HG02938 (cell line): ENCODE measurements at regions not wholly inside any gene's neighbourhood (a gene's known extent, or its start where the extent isn't known, plus 50 kb on each side); places are given as distances from the start of the nearest gene placed in this dataset.

Experiments used
- ATAC-seq: cut with Tn5 transposase; IDR thresholded peaks from one replicate; pipeline ENCODE4 v1.9.1; 2021; ENCODE audit warnings: mild to moderate bottlenecking, moderate library complexity; ENCODE audit not compliant: unreplicated experiment

DNA sequence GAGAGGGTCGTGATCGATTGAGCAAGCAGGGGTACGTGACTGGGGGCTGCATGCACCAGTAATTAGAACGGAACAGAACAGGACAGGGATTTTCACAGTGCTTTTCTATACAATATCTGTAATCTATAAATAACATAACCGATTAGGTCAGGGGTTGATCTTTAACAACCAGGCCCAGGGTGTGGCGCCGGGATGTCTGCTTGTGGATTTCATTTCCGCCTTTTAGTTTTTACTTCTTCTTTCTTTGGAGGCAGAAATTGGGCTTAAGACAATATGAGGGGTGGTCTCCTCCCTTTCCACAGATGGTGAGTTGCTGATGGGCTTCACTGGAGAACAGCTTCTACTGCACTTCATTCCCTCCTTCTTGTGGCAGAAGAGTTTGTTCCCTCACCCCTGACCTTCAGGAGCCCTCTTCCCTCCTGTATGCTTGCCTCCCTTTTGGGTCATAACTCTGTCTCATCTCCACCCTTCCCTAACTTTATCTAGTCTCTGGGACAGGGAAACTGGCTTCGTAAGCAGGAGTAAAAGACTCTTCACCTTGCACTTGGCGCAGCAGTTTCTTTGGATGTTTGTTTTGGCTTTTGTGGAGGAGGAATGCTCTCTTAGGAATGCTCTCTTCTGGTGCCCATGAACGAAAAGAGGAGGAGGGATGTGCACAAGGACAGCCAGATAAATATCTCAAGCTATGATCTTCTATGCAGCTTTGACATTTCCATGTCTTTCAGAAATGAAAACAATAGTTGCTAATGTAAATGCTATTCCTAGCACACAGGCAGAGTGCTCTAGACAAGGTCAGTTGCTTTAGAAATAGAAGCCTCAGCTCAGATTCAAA lies 139.8 kb upstream of the RPS23 start:
- ATAC-seq = no peak

DNA sequence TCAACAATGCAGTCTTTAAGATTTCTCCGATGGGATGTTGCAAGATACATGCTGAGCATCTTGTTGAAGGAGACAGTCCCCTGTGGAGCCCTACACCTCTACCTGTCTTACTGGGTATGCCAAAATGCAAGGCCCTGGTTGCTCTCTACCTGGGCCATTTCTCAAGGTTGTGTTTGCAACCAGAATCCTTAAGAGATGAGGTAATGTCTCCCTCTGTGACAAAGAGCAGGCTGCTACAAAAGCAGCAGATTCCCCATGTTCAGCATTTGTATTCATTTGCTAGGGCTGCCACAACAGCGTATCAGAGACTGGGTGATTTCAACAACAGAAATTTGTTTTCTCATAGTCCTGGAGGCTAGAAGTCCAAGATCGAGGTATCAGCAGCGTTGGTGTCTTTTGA lies 138.4 kb upstream of the RPS23 start:
- ATAC-seq = no peak

DNA sequence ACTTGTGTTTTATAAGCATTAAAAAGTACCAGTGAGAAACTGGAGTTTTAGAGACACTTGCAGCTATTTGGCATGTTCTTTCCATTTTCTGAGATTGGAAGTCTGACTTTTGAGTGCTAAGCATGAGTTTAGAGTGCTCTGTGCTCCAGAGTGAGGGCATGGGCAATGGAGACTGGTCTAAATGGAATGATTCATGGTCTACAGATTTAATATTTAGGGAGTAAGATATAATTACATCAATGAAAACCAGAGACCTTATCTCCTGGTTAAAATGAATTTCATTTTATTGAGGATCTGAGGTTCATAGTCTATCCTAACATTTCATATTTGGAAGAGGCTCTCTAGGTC lies 135.9 kb upstream of the RPS23 start:
- ATAC-seq = no peak

- ATAC-seq = no peak
These were observed 135.3 kb upstream of the RPS23 start for GRCh38 chr5:82413302-82414040.

GRCh38 chr5:82408033-82408432 lies 129.9 kb upstream of the RPS23 start:
- ATAC-seq = no peak

DNA sequence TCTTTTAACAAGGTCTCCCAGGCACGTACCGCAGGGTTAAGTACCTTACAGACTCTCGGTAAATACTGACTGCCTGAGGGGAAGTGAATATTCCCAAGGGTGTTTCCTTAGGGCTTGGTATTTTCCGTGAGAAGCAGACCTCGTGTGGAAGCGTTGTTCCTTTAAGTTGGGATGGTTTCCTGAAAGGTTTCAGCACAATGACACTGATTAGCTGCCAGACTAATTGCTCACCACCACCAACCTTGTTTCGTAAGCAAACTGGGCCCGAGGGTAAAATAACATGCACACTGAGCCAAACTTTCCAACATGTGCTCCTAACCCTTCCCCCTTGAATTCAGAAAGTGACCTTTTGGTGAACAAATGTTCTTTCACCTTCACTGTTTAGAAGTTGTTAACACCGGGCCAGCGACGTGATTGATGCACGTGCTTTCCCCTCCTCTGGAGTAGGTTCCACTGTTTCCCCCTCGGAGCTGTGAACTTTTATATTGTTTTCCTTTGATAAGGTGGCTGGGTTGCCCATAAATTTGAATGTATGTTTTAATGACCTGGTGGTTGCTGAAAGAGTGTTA lies 128.1 kb upstream of the RPS23 start:
- no peak for ATAC-seq

GRCh38 chr5:82405618-82406204 lies 127.6 kb upstream of the RPS23 start:
- no peak for ATAC-seq

- no peak for ATAC-seq
These were observed 127.0 kb upstream of the RPS23 start for GRCh38 chr5:82405161-82405560.

DNA sequence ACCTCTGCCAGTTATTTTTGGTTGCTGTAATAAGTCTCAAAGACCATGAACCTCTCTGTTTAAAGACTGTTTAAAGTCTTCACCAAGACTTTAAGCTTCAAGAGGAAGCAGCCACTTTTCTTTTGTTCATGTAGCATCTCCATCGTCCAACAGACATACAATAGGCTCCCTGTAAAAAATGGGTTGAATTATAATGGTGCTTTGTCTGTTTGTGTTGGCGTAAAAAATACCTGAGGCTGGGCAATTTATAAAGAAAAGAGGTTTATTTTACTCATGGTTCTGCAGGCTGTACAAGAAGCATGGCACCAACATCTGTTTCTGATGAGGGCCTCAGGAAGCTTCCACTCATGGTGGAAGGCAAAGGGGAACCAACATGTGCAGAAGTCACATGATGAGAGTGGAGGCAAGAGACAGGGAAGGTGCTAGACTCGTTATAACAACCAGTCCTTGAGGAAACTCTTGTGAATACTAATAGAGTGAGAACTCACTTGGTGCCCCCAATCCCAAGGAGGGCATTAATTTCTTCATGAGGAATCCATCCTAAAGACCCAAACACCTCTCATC lies 126.3 kb upstream of the RPS23 start:
- ATAC-seq = no peak

DNA sequence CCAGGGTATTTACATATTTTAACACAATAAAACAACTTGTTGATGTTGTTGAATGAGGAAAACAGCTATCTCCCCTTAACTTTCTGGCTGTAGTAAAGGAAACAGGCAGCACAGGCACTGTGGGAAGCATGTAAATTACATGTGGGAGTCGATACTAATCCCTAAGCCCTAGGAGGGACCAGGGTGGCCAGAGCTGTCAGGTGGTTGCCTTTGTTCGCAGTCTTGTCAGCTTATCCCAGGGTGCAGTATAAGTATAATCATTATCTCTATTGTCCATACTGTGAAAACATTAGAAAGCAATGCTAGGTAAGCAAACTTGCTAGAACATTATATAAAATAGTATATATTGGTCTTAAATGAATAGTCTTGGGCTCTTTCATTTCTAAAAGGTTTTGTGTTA lies 125.6 kb upstream of the RPS23 start:
- ATAC-seq = no peak

- ATAC-seq = no peak
These were observed 124.9 kb upstream of the RPS23 start for GRCh38 chr5:82403026-82403425.

GRCh38 chr5:82399111-82399510 lies 121.0 kb upstream of the RPS23 start:
- no peak for ATAC-seq

DNA sequence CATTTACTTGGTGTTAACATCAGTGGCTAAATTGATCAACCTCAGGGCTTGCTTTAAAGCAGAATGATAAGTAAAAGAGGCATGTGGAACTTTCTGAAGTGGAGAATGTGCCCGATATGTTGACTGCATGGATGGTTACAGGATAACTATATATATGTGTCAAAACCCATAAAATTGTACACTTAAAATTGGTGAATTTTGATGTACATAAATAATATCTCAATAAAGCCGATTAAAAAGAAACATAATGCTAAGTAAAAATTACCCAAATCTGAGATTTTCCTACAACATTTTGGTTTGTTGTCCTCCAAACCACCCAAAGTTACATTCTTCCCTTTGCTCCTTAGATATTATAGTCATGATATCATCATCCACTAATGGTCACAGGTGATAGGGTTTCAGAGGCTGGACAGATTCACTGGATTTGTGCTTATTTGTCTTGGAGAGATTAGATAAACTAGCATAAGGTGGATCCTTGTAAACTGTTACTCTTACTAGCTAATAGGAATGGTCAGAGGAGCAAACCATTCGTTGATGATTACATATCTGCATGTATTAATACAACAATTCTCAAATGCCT lies 119.7 kb upstream of the RPS23 start:
- ATAC-seq = no peak

DNA sequence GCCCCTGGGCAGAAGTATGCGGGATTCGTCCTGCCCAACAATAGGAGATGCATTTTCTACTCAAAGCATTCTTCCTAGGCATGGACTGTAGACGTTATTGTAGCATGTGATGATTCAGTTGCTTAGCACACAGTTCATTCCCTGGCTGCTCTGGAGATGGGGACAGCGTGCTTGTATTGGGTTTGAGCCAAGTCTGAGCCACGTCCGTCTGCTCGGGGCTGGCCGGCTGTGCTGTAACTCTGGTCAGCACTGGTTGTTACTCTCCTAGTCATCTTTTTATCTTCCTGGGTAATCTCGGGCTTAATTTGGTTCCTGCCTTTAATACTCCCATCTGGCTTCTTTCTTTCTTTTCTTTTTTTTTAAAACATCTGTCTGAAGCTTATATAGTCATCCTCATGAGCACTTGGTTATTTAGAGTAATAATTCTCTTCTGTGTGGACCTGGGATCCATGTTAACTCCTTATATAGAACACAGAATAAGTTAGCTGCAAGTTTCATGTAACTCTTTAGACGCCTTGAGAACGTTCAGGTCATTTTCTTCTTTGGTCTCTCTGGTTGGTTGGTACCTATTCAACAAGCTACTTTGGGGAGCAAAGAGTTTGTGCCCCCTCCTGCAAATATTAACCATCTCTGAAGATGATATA lies 118.8 kb upstream of the RPS23 start:
- ATAC-seq = no peak

DNA sequence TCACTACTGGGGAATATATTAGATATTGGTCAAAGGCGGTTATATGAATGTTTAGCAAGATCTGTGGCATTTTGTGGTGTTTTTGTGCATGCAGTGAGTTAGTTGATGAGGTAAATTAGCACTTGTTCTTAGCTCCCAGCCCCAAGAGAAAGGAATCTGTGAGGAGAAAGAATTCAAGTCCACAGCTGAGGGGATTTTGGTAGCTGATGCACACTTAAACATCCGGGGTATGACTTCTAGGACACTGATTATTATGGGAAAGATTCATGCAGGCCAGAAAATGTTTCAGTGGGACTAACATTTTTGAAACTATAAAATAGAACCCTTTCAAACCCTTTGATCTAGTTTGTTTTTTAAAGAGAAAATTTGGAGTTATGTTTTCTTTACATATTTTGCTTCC lies 118.2 kb upstream of the RPS23 start:
- no peak for ATAC-seq

GRCh38 chr5:82393951-82394350 lies 115.8 kb upstream of the RPS23 start:
- no peak for ATAC-seq

- ATAC-seq = no peak
These were observed 111.9 kb upstream of the RPS23 start for GRCh38 chr5:82390088-82390487.

DNA sequence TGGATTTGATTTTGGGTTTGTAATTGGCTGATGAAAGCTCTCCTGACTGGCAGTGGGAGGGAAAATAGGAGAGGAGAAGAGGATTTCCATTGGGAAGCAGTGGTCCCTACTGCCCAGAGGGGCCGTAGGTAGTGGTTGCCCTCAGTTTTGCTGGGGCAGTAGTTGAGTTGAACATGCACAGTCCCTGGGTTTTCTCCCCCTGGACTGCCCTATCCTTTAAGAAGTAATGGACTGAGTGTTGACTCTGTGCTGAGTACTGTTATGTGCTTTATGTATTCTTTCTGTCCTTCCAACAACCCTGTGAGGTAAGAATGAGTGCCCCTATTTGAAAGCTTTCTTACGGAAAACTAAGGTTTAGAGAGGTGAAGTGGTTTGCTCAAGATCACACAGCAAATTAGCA lies 111.2 kb upstream of the RPS23 start:
- ATAC-seq = no peak

DNA sequence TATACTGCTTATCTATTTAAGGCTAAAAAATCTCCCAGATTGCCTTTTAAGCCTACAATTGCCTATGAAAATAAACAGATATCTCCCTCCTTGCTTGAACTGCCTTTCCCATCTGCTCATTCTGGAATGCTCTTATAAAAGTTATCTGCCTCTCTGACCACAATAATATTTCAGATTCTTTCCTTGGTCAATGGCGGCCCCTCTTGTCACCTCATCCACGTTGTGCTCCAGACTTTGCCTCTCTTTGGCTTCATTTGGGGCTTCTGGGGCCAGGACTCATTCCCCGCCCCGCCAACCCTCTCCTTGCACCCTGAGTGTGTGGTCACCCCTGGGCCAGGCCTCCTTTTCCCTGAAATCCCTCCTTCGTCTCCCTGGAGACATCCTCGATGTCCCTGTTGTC lies 110.0 kb upstream of the RPS23 start:
- ATAC-seq = no peak

DNA sequence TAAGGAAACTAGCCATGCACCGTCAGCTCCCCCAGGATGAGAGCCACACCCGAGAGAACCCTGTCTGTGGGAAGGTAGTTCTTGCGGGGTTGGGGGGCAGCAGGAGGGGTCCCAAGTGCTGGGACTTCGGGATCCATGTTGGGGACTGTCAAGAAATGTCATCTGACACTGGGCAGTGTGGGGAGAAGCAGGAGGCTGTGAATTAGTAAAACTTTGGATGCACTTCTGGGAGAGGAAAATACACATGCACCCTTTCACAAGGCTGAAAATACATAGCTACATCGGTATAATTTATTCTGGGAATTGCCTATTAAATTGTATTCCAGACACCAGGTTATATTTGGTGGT lies 109.6 kb upstream of the RPS23 start:
- no peak for ATAC-seq
